T-helper 1 cell treated with Interleukin-12 subunit alpha and Interleukin-12 subunit beta and Interleukin-4 antibody, amounts not matched to agents 30 μg/mL and 1 μg/mL, for 36 hours (primary cell): ENCODE measurements at regions not wholly inside any gene's neighbourhood (a gene's known extent, or its start where the extent isn't known, plus 50 kb on each side); places are given as distances from the start of the nearest gene placed in this dataset.
A peak's percentile ranks its signal among the peaks of the same experiment; 100 is the strongest.

Experiments
- H3K27ac Mint-ChIP-seq: one replicate; pipeline ENCODE4 v1.8.0; 2021; ENCODE audit warnings: mild to moderate bottlenecking, mixed read lengths
- H3K27me3 Mint-ChIP-seq: one replicate; pipeline ENCODE4 v1.8.0; 2021; ENCODE audit warnings: low read depth, mixed read lengths
- H3K36me3 Mint-ChIP-seq: one replicate; pipeline ENCODE4 v1.8.0; 2021; ENCODE audit warnings: low read depth, mixed read lengths
- H3K4me1 Mint-ChIP-seq: one replicate; pipeline ENCODE4 v1.8.0; 2021; ENCODE audit warnings: low read depth, mixed read lengths
- H3K4me3 Mint-ChIP-seq: one replicate; pipeline ENCODE4 v1.8.0; 2021; ENCODE audit warnings: mild to moderate bottlenecking, moderate library complexity, mixed read lengths
- H3K9me3 Mint-ChIP-seq: one replicate; pipeline ENCODE4 v1.8.0; 2021; ENCODE audit warnings: mixed read lengths

GRCh38 chr7:36802459-36803135 lies 78.3 kb upstream of the AOAH start:
- H3K36me3 Mint-ChIP-seq = peaks cover 2% of the 10 kb centered on the region
- H3K4me1 Mint-ChIP-seq = no peaks in the 10 kb centered on the region
- no peak overlapping the region for H3K4me3 Mint-ChIP-seq
- H3K27ac Mint-ChIP-seq = no peak overlapping the region
- H3K27me3 Mint-ChIP-seq = peaks cover 57% of the 10 kb centered on the region
- H3K9me3 Mint-ChIP-seq = peaks cover 3% of the 10 kb centered on the region

- no peaks in the 10 kb centered on the region for H3K9me3 Mint-ChIP-seq
- H3K36me3 Mint-ChIP-seq = peaks cover 6% of the 10 kb centered on the region
- H3K4me1 Mint-ChIP-seq = peaks cover 18% of the 10 kb centered on the region
- H3K27me3 Mint-ChIP-seq = peaks cover 23% of the 10 kb centered on the region
- H3K4me3 Mint-ChIP-seq = no peak overlapping the region
- H3K27ac Mint-ChIP-seq = no peak overlapping the region
Measured at GRCh38 chr7:36796850-36797536, 72.7 kb upstream of the AOAH start.

GRCh38 chr7:36795451-36796021 lies 71.2 kb upstream of the AOAH start:
- H3K27me3 Mint-ChIP-seq = peaks cover 14% of the 10 kb centered on the region
- H3K9me3 Mint-ChIP-seq = no peaks in the 10 kb centered on the region
- no peak overlapping the region for H3K4me3 Mint-ChIP-seq
- peaks cover 27% of the 10 kb centered on the region for H3K4me1 Mint-ChIP-seq
- no peak overlapping the region for H3K27ac Mint-ChIP-seq
- H3K36me3 Mint-ChIP-seq = peaks cover 9% of the 10 kb centered on the region

- Mint-ChIP-seq H3K36me3 (peaks cover 9% of the 10 kb centered on the region), H3K27me3 (peaks cover 8% of the 10 kb centered on the region), H3K27ac (no peak overlapping the region), H3K9me3 (no peaks in the 10 kb centered on the region), H3K4me3 (no peak overlapping the region), H3K4me1 (peaks cover 36% of the 10 kb centered on the region)
Measured at GRCh38 chr7:36794689-36795088, 70.4 kb upstream of the AOAH start.

- Mint-ChIP-seq H3K4me1 (peaks cover 55% of the 10 kb centered on the region), H3K9me3 (no peaks in the 10 kb centered on the region), H3K27me3 (peaks cover 7% of the 10 kb centered on the region), H3K36me3 (peaks cover 7% of the 10 kb centered on the region), H3K27ac (peak overlapping the region; percentile 31), H3K4me3 (no peak overlapping the region)
Measured at GRCh38 chr7:36792421-36792820, 68.1 kb upstream of the AOAH start.

GRCh38 chr7:36790311-36790787 lies 66.1 kb upstream of the AOAH start:
- H3K4me3 Mint-ChIP-seq = no peak overlapping the region
- H3K27me3 Mint-ChIP-seq = peaks cover 7% of the 10 kb centered on the region
- no peak overlapping the region for H3K27ac Mint-ChIP-seq
- H3K36me3 Mint-ChIP-seq = peaks cover 10% of the 10 kb centered on the region
- H3K4me1 Mint-ChIP-seq = peaks cover 70% of the 10 kb centered on the region
- no peaks in the 10 kb centered on the region for H3K9me3 Mint-ChIP-seq

GRCh38 chr7:36788825-36789470 lies 64.7 kb upstream of the AOAH start:
- Mint-ChIP-seq H3K4me1 (peaks cover 73% of the 10 kb centered on the region), H3K27me3 (peaks cover 7% of the 10 kb centered on the region), H3K4me3 (peak overlapping the region; percentile 41), H3K27ac (peak overlapping the region; percentile 80), H3K36me3 (peaks cover 10% of the 10 kb centered on the region), H3K9me3 (no peaks in the 10 kb centered on the region)

- H3K4me1 Mint-ChIP-seq = peaks cover 75% of the 10 kb centered on the region
- peak overlapping the region; percentile 41 for H3K4me3 Mint-ChIP-seq
- H3K9me3 Mint-ChIP-seq = no peaks in the 10 kb centered on the region
- peaks cover 10% of the 10 kb centered on the region for H3K36me3 Mint-ChIP-seq
- peaks cover 7% of the 10 kb centered on the region for H3K27me3 Mint-ChIP-seq
- H3K27ac Mint-ChIP-seq = peak overlapping the region; percentile 80
Measured at GRCh38 chr7:36787933-36788378, 63.7 kb upstream of the AOAH start.

- Mint-ChIP-seq H3K27ac (peak overlapping the region; percentile 94), H3K9me3 (peaks cover under 1% of the 10 kb centered on the region), H3K4me1 (peaks cover 74% of the 10 kb centered on the region), H3K4me3 (peak overlapping the region; percentile 70), H3K36me3 (peaks cover 9% of the 10 kb centered on the region), H3K27me3 (peaks cover under 1% of the 10 kb centered on the region)
Measured at GRCh38 chr7:36784991-36785940, 61.0 kb upstream of the AOAH start.

GRCh38 chr7:36781011-36781738 lies 56.9 kb upstream of the AOAH start:
- peaks cover 74% of the 10 kb centered on the region for H3K4me1 Mint-ChIP-seq
- peak overlapping the region; percentile 70 for H3K27ac Mint-ChIP-seq
- peaks cover 17% of the 10 kb centered on the region for H3K9me3 Mint-ChIP-seq
- peak overlapping the region; percentile 13 for H3K4me3 Mint-ChIP-seq
- H3K27me3 Mint-ChIP-seq = peaks cover 13% of the 10 kb centered on the region
- H3K36me3 Mint-ChIP-seq = peaks cover 24% of the 10 kb centered on the region

GRCh38 chr7:36777855-36778254 lies 53.6 kb upstream of the AOAH start:
- Mint-ChIP-seq H3K9me3 (peaks cover 20% of the 10 kb centered on the region), H3K4me3 (peak overlapping the region; percentile 0), H3K27me3 (peaks cover 13% of the 10 kb centered on the region), H3K4me1 (peaks cover 74% of the 10 kb centered on the region), H3K27ac (peak overlapping the region; percentile 15), H3K36me3 (peaks cover 34% of the 10 kb centered on the region)

- Mint-ChIP-seq H3K4me3 (peak overlapping the region; percentile 81), H3K27me3 (peaks cover 13% of the 10 kb centered on the region), H3K9me3 (peaks cover 20% of the 10 kb centered on the region), H3K36me3 (peaks cover 32% of the 10 kb centered on the region), H3K4me1 (peaks cover 70% of the 10 kb centered on the region), H3K27ac (peak overlapping the region; percentile 90)
Measured at GRCh38 chr7:36777062-36777461, 52.8 kb upstream of the AOAH start.

- Mint-ChIP-seq H3K27ac (no peak overlapping the region), H3K27me3 (peaks cover 13% of the 10 kb centered on the region), H3K36me3 (peaks cover 32% of the 10 kb centered on the region), H3K9me3 (peaks cover 20% of the 10 kb centered on the region), H3K4me3 (no peak overlapping the region), H3K4me1 (peaks cover 58% of the 10 kb centered on the region)
Measured at GRCh38 chr7:36775676-36776075, 51.4 kb upstream of the AOAH start.
